Activated CD8-positive, alpha-beta memory T cell treated with anti-CD3 and anti-CD28 coated beads for 24 hours (primary cell): ENCODE measurements at regions not wholly inside any gene's neighbourhood (a gene's known extent, or its start where the extent isn't known, plus 50 kb on each side); places are given as distances from the start of the nearest gene placed in this dataset.

ENCODE experiments used
- DNase-seq: peaks from one replicate; pipeline ENCODE4 v3.0.0-alpha.2; 2020

DNA sequence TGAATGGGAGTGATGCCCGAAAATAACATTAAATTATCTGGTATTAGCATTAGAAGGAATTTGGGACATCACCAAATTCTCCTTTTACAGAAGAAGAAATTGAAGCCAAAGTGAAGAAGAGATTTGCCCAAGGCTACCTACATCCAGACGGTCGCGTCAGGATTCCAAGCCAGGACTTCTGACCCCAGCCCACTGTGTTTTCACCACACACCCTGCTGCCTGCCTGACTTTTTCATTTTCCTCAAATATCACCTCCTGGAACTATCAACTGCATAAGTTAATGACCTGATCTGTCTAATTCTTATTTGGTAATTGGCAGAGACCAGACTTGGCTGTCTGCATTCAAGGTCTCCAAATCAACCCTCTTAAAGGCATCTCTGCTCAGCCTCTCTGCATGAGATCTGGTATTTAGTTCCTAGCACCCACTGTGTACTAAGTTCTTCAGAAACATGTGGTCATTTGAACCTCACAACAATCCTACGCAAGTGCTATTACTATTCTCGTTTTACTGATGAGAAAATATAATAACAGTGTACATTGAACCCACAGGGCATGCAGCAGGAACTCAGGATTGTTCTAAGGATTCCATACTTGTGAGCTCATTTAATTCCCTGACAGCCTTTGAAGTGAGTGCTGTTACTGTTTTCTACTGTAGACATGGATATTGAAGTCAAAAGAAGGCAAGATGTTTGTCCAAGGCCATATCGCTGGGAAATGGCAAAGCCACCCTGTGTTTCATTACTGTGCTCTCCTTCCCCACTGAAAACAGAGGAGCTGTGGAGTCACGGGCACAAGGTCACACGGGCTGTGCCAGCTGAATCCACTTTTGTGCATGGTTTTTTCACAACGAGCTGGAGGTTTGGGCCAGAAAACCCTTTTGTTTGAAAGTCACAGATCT is 195.2 kb upstream of the C1QTNF7 start:
- no peak for DNase-seq

DNA sequence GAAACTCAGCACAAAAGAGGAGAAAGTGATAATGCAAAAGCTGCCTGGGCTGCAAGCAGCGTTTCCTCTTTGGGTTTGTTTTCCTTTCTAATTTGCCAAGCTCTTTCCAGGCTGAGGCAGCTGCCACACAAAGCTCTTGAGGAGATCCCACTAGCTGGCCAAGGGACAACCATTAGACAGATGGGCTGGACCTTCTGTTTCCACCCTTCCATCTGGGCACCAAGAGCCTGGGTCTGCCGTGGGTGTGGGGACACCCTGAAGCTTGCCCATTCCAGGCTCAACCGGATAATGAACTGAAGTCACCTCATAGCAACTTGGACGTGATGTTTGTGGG is 194.6 kb upstream of the C1QTNF7 start:
- DNase-seq, result peak; percentile 61

DNA sequence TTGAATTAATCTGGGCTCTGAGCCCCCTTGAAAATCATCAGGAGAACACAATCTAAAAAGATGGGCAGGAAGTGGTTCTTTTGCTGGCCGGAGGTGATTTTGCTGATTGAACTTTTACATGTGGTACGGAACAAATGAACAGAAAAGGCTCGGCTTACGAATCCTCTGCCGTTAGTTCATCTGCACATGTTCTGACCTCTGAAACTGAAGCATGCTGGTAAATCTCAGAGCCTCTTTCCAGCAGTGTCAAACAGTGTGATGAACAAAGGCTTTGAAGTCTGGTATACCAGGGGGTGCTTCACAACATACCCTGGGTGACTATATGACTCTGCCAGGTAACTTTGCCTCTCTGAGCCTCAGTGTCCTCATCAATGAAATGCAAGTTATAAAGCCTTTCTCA is 194.2 kb upstream of the C1QTNF7 start:
- DNase-seq, result peak; percentile 57

GRCh38 chr4:15234116-15234855 is 193.5 kb upstream of the C1QTNF7 start:
- no peak for DNase-seq

- DNase-seq, result no peak
Observed at GRCh38 chr4:15234856-15235126, 193.0 kb upstream of the C1QTNF7 start.

GRCh38 chr4:15235135-15235534 is 192.7 kb upstream of the C1QTNF7 start:
- DNase-seq, result no peak

DNA sequence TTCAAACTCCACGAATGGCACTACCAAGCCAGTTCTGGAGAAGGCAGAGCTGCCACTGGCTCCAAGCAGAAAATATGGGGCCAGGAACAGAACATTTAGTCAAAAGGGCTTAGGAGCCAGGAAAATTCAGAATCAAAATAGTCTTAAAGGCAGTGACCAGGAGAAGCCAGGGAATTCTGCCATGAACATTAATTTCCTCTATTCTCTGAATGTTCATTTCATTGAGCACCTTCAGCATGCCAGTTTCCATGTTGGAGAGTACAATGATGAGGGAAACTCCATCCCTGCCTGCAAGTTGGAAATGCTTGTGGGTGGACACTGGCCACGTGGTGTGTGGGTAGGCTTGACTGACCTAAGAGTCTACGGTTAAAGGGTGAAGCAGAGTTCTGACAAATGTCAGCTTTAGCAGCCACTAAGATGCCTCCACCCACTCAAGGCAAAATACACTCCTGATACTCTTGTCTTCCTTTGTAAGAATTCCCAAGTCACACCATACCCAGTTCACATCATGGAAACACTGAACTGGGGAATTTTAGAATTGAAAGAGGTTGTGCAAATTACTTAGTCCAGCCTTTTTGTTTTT is 190.1 kb upstream of the C1QTNF7 start:
- no peak for DNase-seq

- DNase-seq, result peak; percentile 58
Observed at GRCh38 chr4:15238720-15239119, 189.1 kb upstream of the C1QTNF7 start.

DNA sequence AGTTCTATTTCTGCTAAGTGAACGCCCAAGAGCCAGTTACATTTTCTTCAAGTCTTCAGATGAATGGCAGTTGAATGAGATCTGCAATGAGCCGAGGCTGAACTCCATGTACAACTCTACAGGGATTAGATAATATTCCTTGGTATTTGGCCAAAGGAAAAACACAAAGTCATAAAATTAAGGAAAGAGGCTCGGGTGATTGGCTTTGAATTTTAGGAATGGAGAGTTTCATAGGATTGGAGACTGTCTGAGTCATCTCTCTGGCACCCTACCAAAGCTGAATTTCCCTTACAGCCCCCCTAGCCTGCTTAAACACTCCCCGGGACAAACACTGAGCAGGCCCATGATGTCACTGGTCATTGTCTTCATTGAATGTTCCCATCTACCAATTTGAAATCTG is 188.0 kb upstream of the C1QTNF7 start:
- no peak for DNase-seq

GRCh38 chr4:15240764-15241163 is 187.1 kb upstream of the C1QTNF7 start:
- DNase-seq, result no peak

- no peak for DNase-seq
Observed at GRCh38 chr4:15242021-15242420, 185.8 kb upstream of the C1QTNF7 start.

DNA sequence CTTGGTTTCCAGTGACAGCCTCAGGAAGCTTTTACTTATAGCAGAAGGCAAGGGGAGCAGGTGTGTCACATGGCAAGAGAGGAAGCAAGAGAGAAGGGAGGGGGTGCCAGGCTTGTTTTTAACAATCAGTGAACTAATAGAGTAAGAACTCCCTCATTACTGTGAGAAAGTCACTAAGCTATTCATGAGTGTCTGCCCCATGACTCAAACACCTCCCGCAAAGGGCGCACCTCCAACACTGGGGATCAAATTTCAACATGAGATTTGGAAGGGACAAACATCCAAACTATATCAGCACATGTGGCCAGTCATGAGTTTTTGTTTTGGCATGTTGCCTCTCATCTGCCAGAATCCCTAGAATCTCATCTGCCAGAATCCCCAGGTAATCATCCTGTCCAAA is 183.5 kb upstream of the C1QTNF7 start:
- DNase-seq, result no peak

- DNase-seq, result no peak
Observed at GRCh38 chr4:15245006-15245530, 182.8 kb upstream of the C1QTNF7 start.

GRCh38 chr4:15250021-15250441 is 177.8 kb upstream of the C1QTNF7 start:
- no peak for DNase-seq

DNA sequence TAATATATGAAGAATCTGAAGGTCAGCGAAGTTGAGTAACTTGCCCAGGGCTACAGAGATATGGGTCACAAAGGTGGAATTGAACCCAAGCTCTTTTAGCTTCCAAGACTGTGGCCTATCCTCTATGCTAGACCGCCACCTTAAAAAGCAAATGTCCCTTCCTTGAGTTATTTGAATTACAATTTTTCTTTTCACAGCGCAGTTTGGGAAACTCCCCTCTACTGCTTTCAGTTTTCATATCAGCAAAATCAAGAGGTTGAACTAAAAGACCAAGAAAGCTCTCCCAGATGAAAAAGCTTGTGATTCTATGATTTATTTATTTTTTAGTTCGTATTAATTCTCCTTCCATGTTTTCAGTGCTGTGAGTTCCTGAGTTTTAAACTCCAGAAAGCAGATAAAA is 174.5 kb upstream of the C1QTNF7 start:
- no peak for DNase-seq

DNA sequence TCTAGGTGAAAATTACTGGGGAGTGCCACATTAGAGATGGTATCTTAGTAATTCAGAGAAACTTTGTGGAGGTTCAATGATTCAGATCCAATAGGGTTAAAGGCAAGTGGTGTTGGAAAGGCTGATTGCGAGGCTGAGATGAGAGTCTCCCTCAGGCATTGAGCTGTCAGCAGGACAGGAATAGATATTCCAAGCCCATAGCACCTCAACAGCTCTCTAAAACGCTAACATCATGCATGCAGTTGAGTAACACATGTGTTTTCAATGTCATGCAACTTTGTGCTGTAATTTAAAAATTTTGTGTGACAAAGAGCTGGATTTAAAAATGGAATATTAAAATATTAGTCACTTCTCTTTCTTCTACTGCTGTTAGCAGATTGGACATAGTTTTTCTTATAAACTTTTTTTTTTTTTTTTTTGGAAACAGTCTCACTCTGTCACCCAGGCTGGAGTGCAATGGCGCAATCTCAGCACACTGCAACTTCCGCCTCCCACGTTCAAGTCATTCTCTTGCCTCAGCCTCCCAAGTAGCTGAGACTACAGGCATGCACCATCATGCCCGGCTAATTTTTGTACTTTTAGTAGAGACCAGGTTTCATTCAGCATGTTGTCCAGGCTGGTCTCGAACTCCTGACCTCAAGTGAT is 173.5 kb upstream of the C1QTNF7 start:
- DNase-seq, result no peak

DNA sequence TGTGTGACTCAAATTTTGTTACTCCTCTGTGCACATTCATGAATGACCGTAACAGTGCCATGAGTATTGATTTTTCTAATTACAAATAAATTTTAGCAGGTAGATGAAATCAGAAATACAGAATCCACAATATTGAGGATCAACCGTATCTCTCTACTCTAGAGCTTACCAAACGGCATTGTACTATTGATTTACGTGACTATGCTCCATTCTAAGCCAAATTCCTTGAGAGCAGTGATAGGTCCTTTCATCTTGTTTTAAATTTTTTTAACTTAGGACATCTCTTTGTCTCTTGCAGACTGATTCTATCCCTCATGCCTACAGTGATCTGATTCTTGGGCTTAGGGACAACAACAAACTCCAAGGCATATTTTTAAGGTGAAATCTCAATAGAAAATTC is 172.3 kb upstream of the C1QTNF7 start:
- no peak for DNase-seq

- no peak for DNase-seq
Observed at GRCh38 chr4:15260758-15261157, 167.1 kb upstream of the C1QTNF7 start.

GRCh38 chr4:15262396-15262795 is 165.4 kb upstream of the C1QTNF7 start:
- no peak for DNase-seq

DNA sequence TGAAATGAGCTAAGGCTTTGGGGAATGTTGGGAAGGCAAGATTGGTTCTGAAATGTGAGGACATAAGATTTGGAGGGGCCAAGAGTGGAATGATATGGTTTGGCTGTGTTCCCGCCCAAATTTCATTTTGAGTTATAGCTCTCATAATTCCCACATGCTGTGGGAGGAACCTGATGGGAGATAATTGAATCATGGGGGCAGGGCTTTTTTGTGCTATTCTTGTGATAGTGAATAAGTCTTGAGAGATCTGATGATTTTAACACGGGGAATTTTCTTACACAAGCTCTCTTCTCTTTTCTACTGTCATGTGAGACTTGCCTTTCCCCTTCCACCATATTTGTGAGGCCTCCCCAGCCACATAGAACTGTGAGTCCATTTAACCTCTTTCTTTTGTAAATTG is 157.6 kb upstream of the C1QTNF7 start:
- no peak for DNase-seq

- DNase-seq, result no peak
Observed at GRCh38 chr4:15286041-15286440, 141.8 kb upstream of the C1QTNF7 start.

DNA sequence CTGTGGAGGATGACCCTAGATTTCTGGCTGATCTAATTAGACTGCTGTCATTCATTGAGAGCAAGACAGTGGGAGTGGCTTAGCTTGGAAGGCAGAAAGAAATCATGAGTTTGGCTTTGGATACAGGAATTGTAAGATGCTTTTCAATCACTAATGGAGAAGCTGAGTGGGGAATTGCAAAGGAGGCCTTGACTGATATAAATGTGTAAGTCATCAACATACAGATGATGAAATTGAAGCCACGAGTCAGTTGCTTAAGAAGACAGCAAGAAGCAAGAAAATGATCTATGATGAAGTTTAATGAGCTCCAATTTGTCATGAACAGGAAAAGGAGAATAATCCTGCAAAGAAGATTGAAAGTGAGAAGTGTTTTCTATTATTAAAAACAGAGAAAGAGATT is 136.7 kb upstream of the C1QTNF7 start:
- DNase-seq, result no peak

DNA sequence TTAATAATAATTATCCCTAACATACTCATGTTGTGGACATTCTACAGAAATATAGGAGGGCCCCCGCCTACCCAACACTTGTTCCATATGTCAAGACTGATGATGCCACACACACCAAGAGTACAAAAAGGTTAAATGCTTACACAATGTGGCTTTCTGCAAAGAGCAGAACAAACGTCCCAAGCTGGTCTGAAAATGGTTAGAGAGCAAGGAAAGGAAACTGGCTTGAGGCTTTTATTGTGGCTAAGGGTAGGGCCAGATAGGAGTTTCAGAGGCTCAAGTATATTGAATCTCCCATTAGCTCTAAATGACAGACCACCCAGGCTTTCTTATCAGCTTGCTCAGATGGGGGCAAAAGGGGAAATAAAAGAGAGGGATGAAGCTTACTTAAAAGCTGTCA is 134.1 kb upstream of the C1QTNF7 start:
- DNase-seq, result no peak

GRCh38 chr4:15294202-15294601 is 133.6 kb upstream of the C1QTNF7 start:
- DNase-seq, result no peak
